NOMO-1 treated with dmso at 0.1 percent for 144 hours (cell line): ENCODE measurements at regions not wholly inside any gene's neighbourhood (a gene's known extent, or its start where the extent isn't known, plus 50 kb on each side); places are given as distances from the start of the nearest gene placed in this dataset.
"Not testable (repeated sequence)": the region's sequence is repeated elsewhere in the genome, so short reads cannot be mapped to it uniquely, and the experiment has no call there.

Experiments used
- DNase-seq: peaks from one replicate; lab custom pipeline; 2025; ENCODE audit not compliant: unreplicated experiment; lab: John Stamatoyannopoulos, UW

DNA sequence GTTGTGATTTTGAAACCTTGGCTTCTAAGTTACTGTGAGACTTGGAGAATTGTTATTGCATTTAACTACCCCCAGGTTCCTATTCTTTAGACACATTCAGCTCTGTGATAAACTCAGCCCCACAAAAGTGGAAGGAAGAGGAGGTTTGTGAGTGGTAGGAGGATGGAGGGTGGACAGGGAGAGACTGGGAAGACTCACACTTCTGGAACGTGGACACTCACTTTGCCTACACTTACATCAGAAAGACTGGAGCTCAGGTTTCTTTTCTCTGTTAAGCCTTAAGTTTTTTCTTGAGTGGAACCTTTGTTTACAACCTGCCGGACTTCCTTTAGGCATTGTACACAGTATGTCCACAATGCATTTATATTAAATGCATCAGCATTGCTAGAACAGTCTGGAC is 99.0 kb downstream of the AREG start:
- no peak for DNase-seq

GRCh38 chr4:74544655-74545361 is 99.9 kb downstream of the AREG start:
- no peak for DNase-seq

- DNase-seq = no peak
Measured at GRCh38 chr4:74545448-74545847, 100.5 kb downstream of the AREG start.

DNA sequence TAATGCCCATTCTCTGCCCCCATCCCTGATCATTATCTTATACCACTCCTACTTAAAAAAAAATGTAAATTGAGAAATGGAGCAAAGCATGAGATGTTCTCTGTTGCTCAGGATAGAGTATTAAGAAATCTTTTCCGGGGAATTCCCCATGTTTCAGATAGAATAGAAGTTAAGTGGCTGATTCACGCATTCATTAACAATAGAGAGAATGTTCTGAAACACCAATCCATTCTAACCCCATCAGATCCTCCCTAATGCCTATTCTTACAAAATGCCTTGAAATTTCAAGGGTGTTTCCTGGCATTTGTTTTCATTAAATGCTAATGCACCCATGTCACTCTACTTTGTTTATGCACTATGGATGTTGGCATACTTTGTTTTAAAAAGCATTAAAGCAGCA is 101.1 kb downstream of the AREG start:
- no peak for DNase-seq

DNA sequence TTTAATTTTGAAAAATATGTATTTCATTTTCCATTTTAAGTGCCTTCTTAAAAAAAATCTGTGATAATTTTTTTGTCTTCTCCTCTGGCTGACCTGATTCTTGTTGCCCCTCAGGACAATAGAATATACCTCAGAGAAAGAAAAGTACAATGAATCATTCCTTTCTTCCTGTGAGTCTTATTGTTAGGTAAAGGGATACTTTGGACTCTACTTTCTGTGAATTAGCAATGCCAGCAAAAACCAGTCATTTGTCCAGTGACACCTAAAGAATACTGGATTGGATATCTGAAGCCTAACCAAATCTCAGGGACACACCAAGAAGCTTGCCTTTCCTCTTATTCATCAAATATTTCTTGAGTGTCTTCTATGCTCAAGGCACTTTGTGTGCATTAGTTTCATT is 102.1 kb downstream of the AREG start:
- DNase-seq = no peak

- DNase-seq = no peak
Measured at GRCh38 chr4:74548561-74548960, 103.6 kb downstream of the AREG start.

- DNase-seq = no peak
Measured at GRCh38 chr4:74549936-74550335, 105.0 kb downstream of the AREG start.

DNA sequence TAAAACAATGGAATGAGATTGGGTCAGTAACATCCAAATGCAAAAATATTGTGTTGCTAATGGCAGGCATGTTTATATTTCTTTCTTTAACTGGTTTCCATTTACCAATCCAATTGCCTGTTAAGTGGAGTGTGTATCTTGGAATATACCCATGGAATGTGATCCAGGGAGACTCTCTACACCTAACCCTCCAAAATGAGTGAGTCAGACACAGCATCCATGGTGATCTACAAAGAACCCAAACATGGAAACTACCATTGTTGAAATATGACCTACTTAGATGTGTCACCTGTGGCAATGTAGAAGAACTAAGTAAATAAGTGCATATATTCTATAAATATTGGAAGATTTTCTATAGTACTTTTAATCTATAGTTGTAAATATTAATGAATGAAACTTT is 110.3 kb downstream of the AREG start:
- DNase-seq = no peak

GRCh38 chr4:74555843-74556242 is 110.9 kb downstream of the AREG start:
- DNase-seq = no peak

GRCh38 chr4:74559853-74560252 is 114.9 kb downstream of the AREG start:
- no peak for DNase-seq

- no peak for DNase-seq
Measured at GRCh38 chr4:74567981-74568380, 123.0 kb downstream of the AREG start.

DNA sequence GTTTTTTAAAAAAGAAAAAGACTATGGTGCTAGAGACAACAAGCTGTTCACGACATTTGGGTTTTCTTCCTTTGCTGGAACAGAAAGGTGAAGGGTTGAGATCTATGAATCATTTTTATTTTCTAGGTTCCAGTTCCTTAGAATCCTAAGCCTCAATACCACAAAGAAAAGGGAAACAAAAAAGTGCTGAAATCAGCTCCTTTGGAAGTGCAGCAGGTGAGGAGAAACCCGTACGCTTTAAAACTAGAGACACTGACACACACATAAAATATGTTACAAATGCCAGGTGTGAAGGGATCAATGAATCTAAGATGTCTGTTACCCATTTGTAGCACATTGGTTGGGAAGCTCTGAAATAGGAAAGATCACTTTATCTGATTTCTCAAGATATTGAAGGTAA is 125.2 kb downstream of the AREG start:
- DNase-seq = no peak

DNA sequence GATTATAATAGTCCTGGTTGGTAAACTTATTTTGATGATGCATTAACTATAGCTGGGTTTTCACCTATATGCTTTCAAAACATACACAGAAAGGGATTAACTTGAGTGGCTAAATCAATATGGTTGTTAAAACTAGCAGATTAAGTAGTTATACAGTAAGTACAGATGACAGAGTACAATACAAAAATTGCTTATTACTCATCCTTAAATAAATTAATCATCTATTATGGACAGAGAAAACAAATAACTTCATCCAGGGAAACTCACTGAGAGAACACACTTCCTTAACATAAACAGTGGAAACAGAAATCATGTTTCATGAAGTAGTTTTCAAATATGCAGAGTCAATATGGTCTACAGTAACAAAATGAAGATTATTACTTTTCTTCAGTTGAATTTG is 133.4 kb downstream of the AREG start:
- DNase-seq = no peak

DNA sequence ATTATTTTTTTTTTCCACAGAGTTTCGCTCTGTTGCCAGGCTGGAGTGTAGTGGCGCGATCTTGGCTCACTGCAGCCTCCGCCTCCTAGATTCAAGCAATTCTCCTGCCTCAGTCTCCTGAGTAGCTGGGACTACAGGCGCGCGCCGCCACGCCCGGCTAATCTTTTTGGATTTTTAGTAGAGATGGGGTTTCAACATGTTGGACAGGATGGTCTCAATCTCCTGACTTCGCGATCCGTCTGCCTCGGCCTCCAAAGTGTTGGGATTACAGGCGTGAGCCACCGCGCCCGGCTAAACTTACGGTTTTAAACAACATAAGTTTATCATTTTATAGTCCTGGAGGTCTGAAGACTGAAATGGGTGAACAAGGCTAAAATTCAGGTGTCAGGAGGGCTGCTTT is 133.9 kb downstream of the AREG start:
- not testable (repeated sequence) for DNase-seq

DNA sequence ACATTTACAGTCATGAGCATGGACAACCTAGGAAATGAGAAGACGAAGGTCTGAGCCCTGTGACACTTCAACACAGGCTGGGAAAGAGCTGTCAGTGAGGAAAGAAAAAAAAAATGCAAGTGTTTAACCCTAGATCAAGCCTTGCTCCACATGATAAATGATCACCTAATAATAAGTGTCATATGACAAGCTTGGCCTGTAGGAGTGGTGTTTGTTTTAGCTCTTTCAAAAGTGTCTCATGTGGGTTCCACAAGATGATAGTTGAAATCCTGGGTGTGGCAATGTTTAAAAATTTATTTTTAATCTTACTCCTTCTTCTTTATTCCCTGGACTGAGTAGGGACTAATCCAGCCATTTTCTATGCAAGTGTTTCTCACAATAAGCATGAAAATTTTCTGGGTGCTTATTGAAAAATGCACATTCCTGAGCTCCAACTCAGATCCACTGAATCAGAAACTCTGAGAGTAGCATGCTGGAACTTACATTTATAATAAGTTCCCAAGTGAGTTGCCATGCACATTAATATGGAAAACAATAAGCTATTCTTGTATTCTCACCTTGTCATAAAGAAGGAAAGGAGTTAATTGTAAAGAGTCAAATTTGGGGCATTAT is 138.3 kb downstream of the AREG start:
- DNase-seq = no peak

- DNase-seq = peak; percentile 11
Measured at GRCh38 chr4:74583757-74584156, 138.8 kb downstream of the AREG start.

DNA sequence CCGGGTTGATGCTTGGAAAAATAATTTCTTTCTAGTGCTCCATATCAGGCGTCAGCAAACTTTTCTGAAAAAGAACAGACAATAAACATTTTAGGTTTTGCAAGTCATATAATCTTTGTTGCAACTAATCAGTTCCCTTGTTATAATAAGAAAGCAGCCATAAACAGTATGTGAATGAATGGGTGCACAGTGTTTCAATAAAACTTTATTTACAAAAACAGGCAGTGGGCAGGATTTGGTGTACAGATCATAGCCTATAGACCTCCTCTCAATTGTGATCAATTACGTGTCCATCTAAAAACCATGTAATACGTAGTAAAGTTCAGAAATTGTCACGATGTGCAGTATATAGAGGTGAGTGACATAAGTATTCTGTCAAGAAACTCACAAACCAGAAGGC is 143.4 kb downstream of the AREG start:
- no peak for DNase-seq

DNA sequence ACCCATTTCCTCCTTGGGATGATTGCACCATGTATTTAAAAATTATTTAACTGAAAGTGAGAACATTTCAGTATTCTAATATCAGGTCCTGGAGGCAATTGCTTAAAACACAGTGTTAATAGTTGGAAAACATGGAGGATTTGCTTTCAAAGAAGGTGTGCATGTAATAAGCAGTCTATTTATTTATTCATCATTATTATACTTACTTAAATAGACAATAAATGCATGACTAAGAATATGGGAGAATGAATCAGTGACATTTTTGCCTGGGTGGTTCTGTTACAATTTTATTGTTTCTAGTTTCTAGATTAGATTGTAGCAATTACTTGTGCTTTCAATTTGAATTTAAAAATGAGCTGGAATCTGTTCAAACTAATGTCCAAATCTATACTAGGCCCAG is 145.5 kb downstream of the AREG start:
- DNase-seq = no peak

- no peak for DNase-seq
Measured at GRCh38 chr4:74598611-74599325, 153.8 kb downstream of the AREG start.

DNA sequence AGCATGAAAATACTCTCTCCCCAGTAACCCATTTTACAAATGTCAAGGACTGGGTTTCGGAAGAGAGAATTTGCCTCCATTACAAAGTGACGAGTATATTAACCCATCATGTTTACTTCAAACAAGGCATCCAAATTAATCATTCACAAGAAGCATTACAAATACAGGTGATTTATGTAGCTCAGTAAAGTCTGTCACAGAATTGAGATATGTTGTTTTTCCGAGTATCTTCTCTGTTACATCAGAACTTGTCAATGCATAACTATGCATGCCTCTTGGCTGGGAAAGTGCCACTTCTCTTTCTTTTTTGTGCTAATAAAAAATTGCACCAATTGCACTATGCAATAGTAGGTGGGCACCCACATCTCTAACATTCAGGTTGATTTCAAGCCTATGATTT is 158.2 kb downstream of the AREG start:
- no peak for DNase-seq

GRCh38 chr4:74608151-74608949 is 163.4 kb downstream of the AREG start:
- DNase-seq = no peak

GRCh38 chr4:74610491-74610890 is 165.6 kb downstream of the AREG start:
- no peak for DNase-seq
